Body of pancreas (tissue), 4 donors: ENCODE measurements at regions not wholly inside any gene's neighbourhood (a gene's known extent, or its start where the extent isn't known, plus 50 kb on each side); places are given as distances from the start of the nearest gene placed in this dataset.

ENCODE experiments used
- CTCF ChIP-seq, 7 experiments: fragments of 450-650 bp in 4 of 7; fragments of 200-600 bp in 3 of 7; sonication (generic) in 3 of 7; IDR thresholded peaks; one replicate each; pipeline ENCODE4 v1.5.1; 2016 to 2019; ENCODE audit warnings: antibody characterized with exemption in 7 of 7
- POLR2A ChIP-seq, 3 donors: fragments of 450-650 bp; IDR thresholded peaks; one replicate each; pipeline ENCODE4 v1.6.1; 2016; ENCODE audit warnings: antibody characterized with exemption in 3 of 3, mild to moderate bottlenecking in 2 of 3

- TF ChIP-seq POLR2A (IDR thresholded peaks at IDR 0.05): no peak
- TF ChIP-seq CTCF (IDR thresholded peaks at IDR 0.05): no peak
These were observed 69.4 kb downstream of the ZNF648 start for GRCh38 chr1:181992072-181992471.
